ENCODE measurements at regions not wholly inside any gene's neighbourhood (a gene's known extent, or its start where the extent isn't known, plus 50 kb on each side); places are given as distances from the start of the nearest gene placed in this dataset.

- no peak for DNase-seq (ENCODE audit: low spot score)
Measured at GRCh38 chr15:31752065-31752762, 278.1 kb upstream of the CHRNA7 start.

DNA sequence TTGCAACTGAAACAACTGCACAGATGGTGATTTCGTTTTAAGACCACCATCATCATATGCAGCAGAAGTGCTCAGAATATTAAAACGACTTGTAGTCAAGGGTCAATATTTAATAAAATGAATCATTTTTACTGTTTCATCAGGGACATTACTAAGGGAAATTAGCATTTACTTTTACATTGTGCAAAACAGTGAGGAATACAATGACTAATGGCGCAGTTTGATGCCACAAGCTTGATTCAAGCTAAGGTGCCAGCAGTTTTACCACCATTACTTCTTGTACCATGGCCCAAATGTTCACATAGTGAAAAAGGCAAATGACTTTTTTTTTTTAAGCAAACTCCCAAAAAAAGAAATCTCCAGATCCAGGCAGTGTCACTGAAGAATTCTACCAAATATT is 277.4 kb upstream of the CHRNA7 start:
- DNase-seq (ENCODE audit: low spot score) = no peak

GRCh38 chr15:31758126-31758525 is 272.2 kb upstream of the CHRNA7 start:
- peak; percentile 89 for DNase-seq (ENCODE audit: low spot score)

DNA sequence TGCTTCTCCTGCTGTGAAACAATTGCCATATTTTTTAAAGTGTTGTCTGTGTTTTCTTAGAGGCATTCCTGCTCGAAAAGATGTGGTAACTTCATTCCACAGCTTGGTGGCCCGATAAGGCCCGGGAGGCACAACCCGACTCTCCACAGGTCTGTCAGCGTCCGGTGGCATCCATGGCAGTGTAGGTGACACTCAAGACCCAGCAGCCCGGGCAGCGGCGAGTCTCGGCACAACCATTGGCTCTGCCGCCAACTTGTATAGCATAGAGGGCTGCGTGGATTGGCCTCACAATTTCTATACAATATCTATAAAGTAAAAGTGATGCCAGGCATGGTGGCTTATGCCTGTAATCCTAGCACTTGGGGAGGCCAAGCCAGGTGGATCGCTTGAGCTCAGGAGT is 262.3 kb upstream of the CHRNA7 start:
- no peak for DNase-seq (ENCODE audit: low spot score)

GRCh38 chr15:31774045-31774444 is 256.3 kb upstream of the CHRNA7 start:
- no peak for DNase-seq (ENCODE audit: low spot score)

DNA sequence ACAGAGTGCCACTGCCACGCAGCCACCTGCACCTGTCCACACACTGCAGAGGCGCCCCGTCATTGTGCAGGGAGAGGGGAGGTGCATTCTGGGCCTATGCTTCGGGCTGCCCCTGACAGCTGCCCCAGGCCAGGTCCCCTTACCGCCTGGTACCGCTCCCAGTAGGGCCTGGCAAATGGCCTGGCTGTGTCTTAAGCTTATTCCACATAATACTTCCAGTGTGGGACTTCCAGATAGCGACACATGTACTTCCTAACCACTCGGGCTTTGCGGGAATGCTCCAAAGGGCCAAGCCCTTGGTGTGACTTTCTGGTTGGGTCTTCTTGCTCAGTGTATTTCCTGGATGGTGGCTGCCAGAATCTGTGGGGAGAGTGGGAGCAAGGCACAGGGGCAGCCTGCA is 254.3 kb upstream of the CHRNA7 start:
- no peak for DNase-seq (ENCODE audit: low spot score)

GRCh38 chr15:31781261-31781660 is 249.1 kb upstream of the CHRNA7 start:
- DNase-seq (ENCODE audit: low spot score) = no peak

GRCh38 chr15:31782016-31782783 is 248.1 kb upstream of the CHRNA7 start:
- no peak for DNase-seq (ENCODE audit: low spot score)

GRCh38 chr15:31782951-31783350 is 247.4 kb upstream of the CHRNA7 start:
- no peak for DNase-seq (ENCODE audit: low spot score)

- no peak for DNase-seq (ENCODE audit: low spot score)
Measured at GRCh38 chr15:31786360-31786759, 244.0 kb upstream of the CHRNA7 start.

DNA sequence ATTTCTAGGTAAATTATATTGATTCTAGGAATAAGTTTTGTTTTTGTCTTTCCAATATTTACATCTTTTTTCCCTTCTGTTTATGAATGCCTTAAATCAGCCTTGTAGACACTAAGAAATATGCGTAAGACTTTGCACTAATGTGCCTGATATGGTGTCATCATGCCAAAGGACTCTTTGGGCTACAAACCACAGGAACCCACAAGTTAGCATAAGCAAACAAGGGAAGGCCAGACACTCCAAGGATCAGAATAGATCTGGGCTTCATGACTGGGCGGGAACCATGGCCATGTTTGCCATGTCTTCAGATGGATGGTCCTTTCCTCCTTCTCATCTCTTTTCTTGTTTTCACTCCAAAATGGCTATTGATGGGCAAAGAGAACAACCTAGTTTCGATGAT is 242.2 kb upstream of the CHRNA7 start:
- no peak for DNase-seq (ENCODE audit: low spot score)

- no peak for DNase-seq (ENCODE audit: low spot score)
Measured at GRCh38 chr15:31792611-31793199, 237.6 kb upstream of the CHRNA7 start.

DNA sequence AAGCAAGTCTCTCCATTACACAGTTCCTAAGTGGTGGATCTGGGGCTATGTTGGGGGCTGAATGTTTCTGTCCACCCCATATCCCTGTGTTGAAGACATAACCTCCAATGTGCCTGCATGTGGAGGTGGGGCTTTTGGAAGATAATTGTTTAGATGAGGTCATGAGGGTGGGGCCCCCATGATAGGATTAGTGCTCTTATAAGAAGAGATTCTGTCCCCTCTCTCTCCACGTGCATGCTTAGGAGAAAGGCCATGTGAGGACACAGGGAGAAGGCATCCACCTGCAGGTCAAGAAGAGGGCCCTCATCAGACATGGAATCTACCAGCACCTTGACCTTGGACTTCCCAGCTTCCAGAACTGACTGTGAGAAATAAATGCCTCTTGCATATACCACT is 231.0 kb upstream of the CHRNA7 start:
- no peak for DNase-seq (ENCODE audit: low spot score)

- DNase-seq (ENCODE audit: low spot score) = no peak
Measured at GRCh38 chr15:31799715-31800321, 230.5 kb upstream of the CHRNA7 start.

DNA sequence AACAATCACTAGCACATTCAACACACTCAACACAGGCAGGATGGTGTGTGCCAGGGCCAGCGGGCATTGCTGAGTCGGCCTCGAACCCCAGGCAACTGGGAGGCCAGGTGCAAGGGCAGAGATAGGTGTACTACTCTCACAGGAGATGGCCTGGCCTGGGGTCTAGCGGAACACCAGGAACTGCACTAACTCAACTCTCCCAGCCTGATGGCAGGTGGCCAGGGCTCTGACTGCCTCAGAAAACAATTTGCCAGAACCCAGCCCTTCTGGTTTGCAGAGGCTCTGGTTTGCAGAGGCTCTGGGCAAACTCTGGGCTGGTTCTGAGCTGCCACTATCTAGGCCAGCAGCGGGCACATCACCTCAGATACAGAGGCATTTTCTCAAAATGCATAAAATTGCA is 229.2 kb upstream of the CHRNA7 start:
- no peak for DNase-seq (ENCODE audit: low spot score)

- DNase-seq (ENCODE audit: low spot score) = no peak
Measured at GRCh38 chr15:31802761-31803160, 227.6 kb upstream of the CHRNA7 start.

GRCh38 chr15:31803388-31803884 is 226.9 kb upstream of the CHRNA7 start:
- no peak for DNase-seq (ENCODE audit: low spot score)

- DNase-seq (ENCODE audit: low spot score) = no peak
Measured at GRCh38 chr15:31805090-31805662, 225.1 kb upstream of the CHRNA7 start.

DNA sequence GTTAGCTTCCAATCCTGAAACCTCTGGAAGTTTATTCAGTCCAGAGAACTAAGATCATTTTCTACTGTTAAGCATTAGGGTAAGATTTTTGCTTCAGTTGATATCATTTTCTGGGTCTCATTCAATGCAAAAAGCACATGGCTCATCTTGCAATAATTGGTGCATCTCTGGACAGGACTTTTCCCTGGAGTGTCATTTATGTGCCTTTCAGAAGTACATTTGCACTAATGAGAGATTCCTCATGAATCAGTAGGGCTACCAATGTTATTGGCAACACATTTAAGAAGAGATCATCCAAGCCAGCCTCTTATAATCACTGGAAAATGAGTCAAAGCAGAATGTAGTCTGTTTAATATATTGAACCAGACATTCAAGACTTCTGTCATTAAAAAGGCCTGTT is 224.2 kb upstream of the CHRNA7 start:
- no peak for DNase-seq (ENCODE audit: low spot score)

GRCh38 chr15:31811641-31812040 is 218.7 kb upstream of the CHRNA7 start:
- no peak for DNase-seq (ENCODE audit: low spot score)

- no peak for DNase-seq (ENCODE audit: low spot score)
Measured at GRCh38 chr15:31814082-31814481, 216.2 kb upstream of the CHRNA7 start.
